Heart right ventricle (tissue), 16 donors: ENCODE measurements at regions not wholly inside any gene's neighbourhood (a gene's known extent, or its start where the extent isn't known, plus 50 kb on each side); places are given as distances from the start of the nearest gene placed in this dataset.

Source experiments
- ATAC-seq, 8 donors: fragments of 200-7000 bp; cut with Tn5 transposase; one replicate each; pipeline ENCODE4 v1.9.1; 2020; ENCODE audit warnings: mild to moderate bottlenecking in 8 of 8, moderate library complexity in 8 of 8, moderate number of reproducible peaks in 1 of 8
- DNase-seq, 2 donors: peaks; one replicate each; pipeline ENCODE4 v3.0.0-alpha.2; 2020
- H3K27ac ChIP-seq, 10 donors: fragments of 200-600 bp; sonication (generic) in 2 of 10; one replicate each; pipeline versions ENCODE4 v1.5.0 to v1.8.0; 2020 to 2022; ENCODE audit warnings: mild to moderate bottlenecking in 3 of 10
- H3K27me3 ChIP-seq, 7 donors: fragments of 200-600 bp; one replicate each; pipeline ENCODE4 v1.8.0; 2021 to 2022; ENCODE audit warnings: mild to moderate bottlenecking in 2 of 7
- H3K36me3 ChIP-seq, 9 donors: fragments of 200-600 bp; sonication (generic) in 1 of 9; one replicate each; pipeline versions ENCODE4 v1.5.0 to v1.8.0; 2020 to 2022; ENCODE audit warnings: mild to moderate bottlenecking in 2 of 9
- H3K4me1 ChIP-seq, 9 donors: fragments of 200-600 bp; sonication (generic) in 1 of 9; one replicate each; pipeline versions ENCODE4 v1.5.0 to v1.8.0; 2020 to 2022; ENCODE audit warnings: mild to moderate bottlenecking in 4 of 9
- H3K4me3 ChIP-seq, 10 donors: fragments of 200-600 bp; sonication (generic) in 2 of 10; one replicate each; pipeline versions ENCODE4 v1.5.0 to v1.8.0; 2020 to 2022; ENCODE audit warnings: mild to moderate bottlenecking in 7 of 10, moderate library complexity in 2 of 10
- H3K9me3 ChIP-seq, 11 donors: fragments of 200-600 bp in 10 of 11; sonication (generic) in 2 of 11; one replicate each; pipeline versions ENCODE4 v1.5.0 to v1.8.0; 2013 to 2022; ENCODE audit warnings: mild to moderate bottlenecking in 2 of 11, control low read depth in 1 of 11, moderate library complexity in 1 of 11
- WGBS, 2 donors: extraction: QIAGEN DNeasy Blood & Tissue Kit; methylation state at CpG; one replicate each; pipeline ENCODE4 v1.1.7; 2013; ENCODE audit warnings: inconsistent platforms in 1 of 2; 5-methylcytosine and 5-hydroxymethylcytosine counted together
- intact Hi-C, 10 donors: fragments of 100-400 bp; cut with DNase I; formaldehyde crosslinking; loops; one replicate each; pipeline versions ENCODE4 v1.11.1 to v1.14.2; 2022
- TF ChIP-seq, protein P1 (sequence below), 9 donors: fragments of 200-600 bp; sonication (generic) in 2 of 9; IDR thresholded peaks; one replicate each; pipeline versions ENCODE4 v1.5.0 to v1.8.0; 2021 to 2022; ENCODE audit warnings: antibody characterized with exemption in 9 of 9, mild to moderate bottlenecking in 5 of 9, moderate library complexity in 1 of 9
- donor health status: Arrhythmogenic right ventricular cardiomyopathy.
- donor health status: ischemic (EF 13 %, LVEDD 7.1; RV severe dilation, severe dysfunction).
- donor health status: healthy with polysubstance abuse.
- donor health status: DM: no; HTN: yes; CAD: no.
- donor health status: DM: no; HTN: no; CAD: no.
- donor health status: ischemic (EF 25% LVEDD 6.9; RV normal size, moderate dysfunction).
- donor health status: ischemic (EF 25% LVEDD 5.7; RV mildly dilated, moderate dysfunction).
- donor health status: healthy.
- donor health status: DM: yes; HTN: yes; CAD: no.
- donor health status: Ischemic cardiomyopathy.
- donor health status: ischemic (EF 35%, LVEDD 5.7; RV mildly dilated, moderate dysfunction).
- donor health status: nonischemic (EF 11% LVEDD 7.7; RV severe dilation, severe dysfunction).
- donor health status: DM: yes; HTN: yes; CAD: no.
- donor health status: PGD.
- donor health status: ischemic (EF 29% LVEDD 5.4; RV normal size, mild dysfunction).
- donor health status: nonischemic (EF 23%, LVEDD 6.1; RV moderate dilation, normal function).

- H3K9me3 ChIP-seq = peaks cover 0 to 15% (median 8%) of the 10 kb centered on the region in 11 donors
- H3K36me3 ChIP-seq = no peaks in the 10 kb centered on the region
- H3K27me3 ChIP-seq = no peaks in the 10 kb centered on the region
- no peaks in the 10 kb centered on the region for H3K4me1 ChIP-seq
- 81 to 92% methylated on average over 2 of the region's 2 CpGs for WGBS, 2 donors
- DNase-seq = no peak
- ATAC-seq = no peak
- no peak overlapping the region for H3K4me3 ChIP-seq
- TF ChIP-seq, protein P1, sequence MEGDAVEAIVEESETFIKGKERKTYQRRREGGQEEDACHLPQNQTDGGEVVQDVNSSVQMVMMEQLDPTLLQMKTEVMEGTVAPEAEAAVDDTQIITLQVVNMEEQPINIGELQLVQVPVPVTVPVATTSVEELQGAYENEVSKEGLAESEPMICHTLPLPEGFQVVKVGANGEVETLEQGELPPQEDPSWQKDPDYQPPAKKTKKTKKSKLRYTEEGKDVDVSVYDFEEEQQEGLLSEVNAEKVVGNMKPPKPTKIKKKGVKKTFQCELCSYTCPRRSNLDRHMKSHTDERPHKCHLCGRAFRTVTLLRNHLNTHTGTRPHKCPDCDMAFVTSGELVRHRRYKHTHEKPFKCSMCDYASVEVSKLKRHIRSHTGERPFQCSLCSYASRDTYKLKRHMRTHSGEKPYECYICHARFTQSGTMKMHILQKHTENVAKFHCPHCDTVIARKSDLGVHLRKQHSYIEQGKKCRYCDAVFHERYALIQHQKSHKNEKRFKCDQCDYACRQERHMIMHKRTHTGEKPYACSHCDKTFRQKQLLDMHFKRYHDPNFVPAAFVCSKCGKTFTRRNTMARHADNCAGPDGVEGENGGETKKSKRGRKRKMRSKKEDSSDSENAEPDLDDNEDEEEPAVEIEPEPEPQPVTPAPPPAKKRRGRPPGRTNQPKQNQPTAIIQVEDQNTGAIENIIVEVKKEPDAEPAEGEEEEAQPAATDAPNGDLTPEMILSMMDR (IDR thresholded peaks at IDR 0.05) = no peak
- intact Hi-C loops = no loop called here
- H3K27ac ChIP-seq = no peak overlapping the region
Observed at GRCh38 chr14:85129921-85130320, 400.0 kb upstream of the FLRT2 start.

DNA sequence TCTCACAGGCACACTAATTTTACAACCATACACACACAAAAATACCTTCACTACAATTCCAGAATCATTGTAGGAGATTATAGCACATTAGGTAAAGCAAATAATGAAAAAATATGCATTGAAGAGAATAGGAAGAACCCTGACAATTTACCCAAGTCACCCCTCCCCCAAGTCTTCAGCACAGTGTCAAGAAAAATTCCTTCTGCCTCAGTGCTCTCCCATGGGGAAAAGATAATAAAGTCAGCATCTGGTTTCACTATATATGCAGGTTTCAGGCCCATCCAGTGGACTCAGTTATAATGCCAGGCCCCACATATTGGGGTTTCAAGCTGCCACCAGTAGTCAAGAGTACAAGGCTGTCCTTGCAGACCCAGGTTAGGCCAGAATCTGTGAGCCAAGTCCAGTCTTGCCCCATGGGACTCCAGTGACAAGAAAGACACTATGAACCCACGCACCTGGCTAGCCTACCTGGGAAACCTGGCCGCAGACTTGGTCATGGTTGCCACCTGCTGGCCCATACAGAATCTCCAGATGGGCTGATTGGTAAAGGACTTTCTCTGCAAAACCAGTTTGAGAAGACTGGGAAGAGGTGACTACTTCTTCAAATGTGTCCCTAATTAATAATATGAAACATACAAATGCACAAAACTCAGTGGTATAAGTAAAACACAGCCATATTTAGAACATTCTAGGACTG is 398.6 kb upstream of the FLRT2 start:
- TF ChIP-seq, protein P1 (IDR thresholded peaks at IDR 0.05) = peak in 2 of 9 donors; percentile 10 to 25
- DNase-seq (no peak), ATAC-seq (no peak)
- intact Hi-C loops = no loop called here
- Histone ChIP-seq H3K4me1 (no peaks in the 10 kb centered on the region), H3K27ac (no peak overlapping the region), H3K4me3 (no peak overlapping the region), H3K9me3 (peaks cover 0 to 20% (median 8%) of the 10 kb centered on the region in 11 donors), H3K27me3 (no peaks in the 10 kb centered on the region), H3K36me3 (no peaks in the 10 kb centered on the region)
- WGBS, 2 donors = 78 to 81% methylated on average over 2 of the region's 2 CpGs

DNA sequence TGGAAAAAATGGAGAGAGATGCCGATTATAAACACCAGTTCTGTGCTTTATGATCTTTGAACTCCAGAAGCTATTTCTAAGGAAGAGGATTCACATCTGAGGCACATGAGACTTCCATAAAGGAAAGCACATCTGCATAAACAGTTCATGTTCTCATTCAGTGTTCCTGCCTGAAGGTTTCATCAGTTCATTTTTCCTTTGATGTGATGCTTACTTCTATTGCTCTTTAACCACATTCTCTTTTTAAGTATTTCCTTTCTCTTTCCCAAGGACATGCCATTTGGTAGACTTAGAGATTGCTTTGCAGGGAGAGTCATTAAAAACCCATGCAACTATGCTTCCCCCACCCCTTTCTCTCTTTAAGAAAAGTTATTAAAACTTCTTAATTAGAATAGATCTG is 387.0 kb upstream of the FLRT2 start:
- WGBS, 2 donors = 77 to 91% methylated on average over 1 of the region's 1 CpG
- TF ChIP-seq, protein P1 (IDR thresholded peaks at IDR 0.05) = no peak
- DNase-seq (no peak), ATAC-seq (no peak)
- Histone ChIP-seq H3K4me1 (no peaks in the 10 kb centered on the region), H3K27ac (no peak overlapping the region), H3K27me3 (no peaks in the 10 kb centered on the region), H3K9me3 (peaks cover 0 to 7% (median 0%) of the 10 kb centered on the region in 11 donors), H3K36me3 (no peaks in the 10 kb centered on the region), H3K4me3 (no peak overlapping the region)
- intact Hi-C loops = no loop called here

DNA sequence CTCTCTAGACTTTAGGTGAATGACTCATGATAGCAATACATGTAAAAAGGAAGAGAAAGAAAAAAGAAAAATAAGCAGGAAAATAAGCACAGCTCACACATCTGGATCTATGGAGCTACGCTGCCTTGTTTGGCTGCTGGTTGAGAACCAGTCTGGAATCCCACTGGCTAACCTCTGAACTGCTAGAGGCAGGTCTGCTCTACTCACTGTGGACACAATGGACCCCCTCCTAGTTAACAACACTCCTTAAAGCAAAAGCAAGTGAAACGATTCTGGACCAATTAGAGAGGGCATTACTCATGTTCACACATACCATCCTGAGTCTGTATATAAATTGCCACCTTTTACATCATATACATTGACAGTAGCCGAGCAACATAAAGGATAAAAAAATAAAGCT is 383.2 kb upstream of the FLRT2 start:
- DNase-seq = no peak
- ATAC-seq = no peak
- Histone ChIP-seq H3K9me3 (peaks cover 0 to 7% (median 0%) of the 10 kb centered on the region in 11 donors), H3K27me3 (no peaks in the 10 kb centered on the region), H3K27ac (no peak overlapping the region), H3K4me3 (no peak overlapping the region), H3K36me3 (no peaks in the 10 kb centered on the region), H3K4me1 (no peaks in the 10 kb centered on the region)
- intact Hi-C loops = no loop called here
- 89 to 91% methylated on average over 3 of the region's 3 CpGs for WGBS, 2 donors
- TF ChIP-seq, protein P1 (IDR thresholded peaks at IDR 0.05) = no peak
